HG03103 (cell line): ENCODE measurements at regions not wholly inside any gene's neighbourhood (a gene's known extent, or its start where the extent isn't known, plus 50 kb on each side); places are given as distances from the start of the nearest gene placed in this dataset.
"Not testable (repeated sequence)": the region's sequence is repeated elsewhere in the genome, so short reads cannot be mapped to it uniquely, and the experiment has no call there.

ENCODE experiments used
- ATAC-seq: cut with Tn5 transposase; IDR thresholded peaks from one replicate; pipeline ENCODE4 v1.9.1; 2021; ENCODE audit warnings: low read depth; ENCODE audit not compliant: unreplicated experiment

- no peak for ATAC-seq
Observed at GRCh38 chr12:118536306-118536906, 160.1 kb downstream of the SUDS3 start.

- ATAC-seq = no peak
Observed at GRCh38 chr12:118537481-118537917, 161.1 kb downstream of the SUDS3 start.

- no peak for ATAC-seq
Observed at GRCh38 chr12:118541071-118541470, 164.7 kb downstream of the SUDS3 start.

GRCh38 chr12:118541934-118542333 lies 165.6 kb downstream of the SUDS3 start:
- no peak for ATAC-seq

- ATAC-seq = no peak
Observed at GRCh38 chr12:118543651-118544050, 167.3 kb downstream of the SUDS3 start.

- ATAC-seq = no peak
Observed at GRCh38 chr12:118544569-118544968, 168.2 kb downstream of the SUDS3 start.

- ATAC-seq = not testable (repeated sequence)
Observed at GRCh38 chr12:118547606-118548005, 171.3 kb downstream of the SUDS3 start.

GRCh38 chr12:118548887-118549509 lies 172.6 kb downstream of the SUDS3 start:
- ATAC-seq = no peak

GRCh38 chr12:118549510-118549980 lies 173.2 kb downstream of the SUDS3 start:
- ATAC-seq = no peak

GRCh38 chr12:118553856-118554504 lies 177.6 kb downstream of the SUDS3 start:
- ATAC-seq = no peak

- ATAC-seq = no peak
Observed at GRCh38 chr12:118558941-118559340, 182.6 kb downstream of the SUDS3 start.

GRCh38 chr12:118560733-118561132 lies 184.4 kb downstream of the SUDS3 start:
- ATAC-seq = no peak

- ATAC-seq = no peak
Observed at GRCh38 chr12:118571730-118572129, 195.4 kb downstream of the SUDS3 start.

- ATAC-seq = no peak
Observed at GRCh38 chr12:118574288-118574687, 197.9 kb downstream of the SUDS3 start.

- no peak for ATAC-seq
Observed at GRCh38 chr12:118575730-118576129, 199.4 kb downstream of the SUDS3 start.

GRCh38 chr12:118581371-118581770 lies 205.0 kb downstream of the SUDS3 start:
- no peak for ATAC-seq

- ATAC-seq = no peak
Observed at GRCh38 chr12:118582863-118583262, 206.5 kb downstream of the SUDS3 start.

GRCh38 chr12:118586433-118586832 lies 210.1 kb downstream of the SUDS3 start:
- no peak for ATAC-seq

GRCh38 chr12:118589162-118589561 lies 212.8 kb downstream of the SUDS3 start:
- no peak for ATAC-seq

GRCh38 chr12:118590406-118591150 lies 214.2 kb downstream of the SUDS3 start:
- no peak for ATAC-seq
